K562 (cell line): ENCODE measurements at regions not wholly inside any gene's neighbourhood (a gene's known extent, or its start where the extent isn't known, plus 50 kb on each side); places are given as distances from the start of the nearest gene placed in this dataset.

Experiments used
- ATAC-seq: fragments of 200-7000 bp; cut with Tn5 transposase; 3 replicates; pipeline ENCODE4 v1.9.1; 2020; ENCODE audit warnings: moderate library complexity
- BruUV-seq: library from RNA; stranded (reverse); fragments of 400-500 nt; replicated peaks from 2 replicates; lab custom pipeline; 2021; lab: Mats Ljungman, UMichigan
- CTCF ChIA-PET: fragments of 300-600 bp; formaldehyde crosslinking; extraction: SDS; loops from one replicate; lab custom pipeline; 2021; ENCODE audit warnings: low intra/inter-chr PET ratio; lab: Yijun Ruan, JAX
- POLR2A ChIA-PET: fragments of 300-600, 350-650 bp; sonication (Branson Sonifier 250); formaldehyde crosslinking; extraction: SDS; loops from one replicate; lab custom pipeline; 2021; ENCODE audit warnings: antibody characterized with exemption, inconsistent platforms; lab: Yijun Ruan, JAX
- DNase-seq, 4 experiments: peaks; one replicate each; pipeline versions ENCODE4 v3.0.0 to v3.0.0-alpha.2; 2011 to 2018; ENCODE audit warnings: low spot score in 3 of 4, mixed read lengths in 3 of 4; ENCODE audit errors: extremely low read depth in 1 of 4
- FAIRE-seq: peaks from 2 replicates; lab custom pipeline; 2011; peaks lifted over from hg19 to GRCh38; lab: Jason Lieb, UNC
- H2AFZ ChIP-seq: 2 replicates; pipeline ENCODE4 v1.6.0; 2011; ENCODE audit warnings: low read depth, low read length, control low read depth, inconsistent platforms
- H3K27ac ChIP-seq: fragments of 200-600 bp; 3 replicates; pipeline ENCODE4 v1.8.0; 2011; ENCODE audit warnings: low read depth, mild to moderate bottlenecking, control low read depth, inconsistent platforms, low read length, moderate library complexity, mixed read lengths; ENCODE audit errors: extremely low read depth
- H3K27me3 ChIP-seq, 2 experiments: fragments of 300-600 bp in 1 of 2; 2 replicates in 1 of 2; 3 replicates in 1 of 2; pipeline versions ENCODE4 v1.6.0 to v1.8.0; 2011; ENCODE audit warnings: inconsistent platforms in 2 of 2, low read length in 2 of 2, mild to moderate bottlenecking in 1 of 2, mixed read lengths in 1 of 2, moderate library complexity in 1 of 2; ENCODE audit not compliant: control insufficient read depth in 2 of 2, insufficient read depth in 2 of 2
- H3K36me3 ChIP-seq: fragments of 300-600 bp; 3 replicates; pipeline ENCODE4 v1.8.0; 2011; ENCODE audit warnings: mild to moderate bottlenecking, low read length, inconsistent platforms; ENCODE audit not compliant: control insufficient read depth, insufficient read depth
- H3K4me1 ChIP-seq, 2 experiments: fragments of 200-600 bp in 1 of 2; replicated peaks in 1 of 2; 2 replicates in 1 of 2; 3 replicates in 1 of 2; pipeline versions ENCODE4 v1.5.1 to v1.8.0; 2011; ENCODE audit warnings: inconsistent platforms in 2 of 2, low read length in 2 of 2, mild to moderate bottlenecking in 1 of 2, mixed read lengths in 1 of 2, moderate library complexity in 1 of 2; ENCODE audit not compliant: control insufficient read depth in 2 of 2, insufficient read depth in 2 of 2
- H3K4me2 ChIP-seq: 2 replicates; pipeline ENCODE4 v1.6.1; 2011; ENCODE audit warnings: low read length, control low read depth, inconsistent platforms, mixed read lengths; ENCODE audit not compliant: insufficient read depth
- H3K4me3 ChIP-seq: fragments of 200-600 bp; sonication (generic), shearing (Covaris generic); 2 replicates; pipeline ENCODE4 v1.5.1; 2016; ENCODE audit warnings: control low read depth, inconsistent platforms
- H3K79me2 ChIP-seq: fragments of 200-600 bp; 3 replicates; pipeline ENCODE4 v1.8.0; 2011; ENCODE audit warnings: low read length, inconsistent platforms; ENCODE audit not compliant: control insufficient read depth, insufficient read depth
- H3K9ac ChIP-seq, 2 experiments: 2 replicates each; pipeline versions ENCODE4 v1.6.0 to v1.6.1; 2011; ENCODE audit warnings: low read depth in 2 of 2, low read length in 2 of 2, control low read depth in 1 of 2, inconsistent platforms in 1 of 2, mild to moderate bottlenecking in 1 of 2, mixed read lengths in 1 of 2; ENCODE audit not compliant: insufficient read depth in 1 of 2
- H3K9me1 ChIP-seq: one replicate; pipeline ENCODE4 v1.6.0; 2011; ENCODE audit warnings: inconsistent platforms, mild to moderate bottlenecking, low read length, moderate library complexity; ENCODE audit not compliant: control insufficient read depth, insufficient read depth
- H3K9me3 ChIP-seq: replicated peaks from 2 replicates; pipeline ENCODE4 v1.5.1; 2011; ENCODE audit warnings: low read depth, low read length, inconsistent platforms; ENCODE audit not compliant: control insufficient read depth, insufficient read depth
- H4K20me1 ChIP-seq: replicated peaks from 2 replicates; pipeline ENCODE4 v1.6.1; 2011; ENCODE audit warnings: low read length, inconsistent platforms, mixed read lengths; ENCODE audit not compliant: control insufficient read depth, insufficient read depth
- CREB1 ChIP-seq, 2 experiments: sonication (generic) in 1 of 2; formaldehyde crosslinking in 1 of 2; IDR thresholded peaks; 2 replicates each; pipeline versions ENCODE4 v1.6.1 to v1.8.0; 2012 to 2022; ENCODE audit warnings: inconsistent platforms in 1 of 2, mild to moderate bottlenecking in 1 of 2, missing genetic modification reagents in 1 of 2, moderate library complexity in 1 of 2
- ETV5 ChIP-seq: sonication (generic); formaldehyde crosslinking; IDR thresholded peaks from 2 replicates; pipeline ENCODE4 v1.4.0; 2020; ENCODE audit warnings: low read depth, mild to moderate bottlenecking, missing genetic modification reagents
- FOXO4 ChIP-seq: fragments of 450-650 bp; formaldehyde crosslinking; IDR thresholded peaks from 2 replicates; pipeline ENCODE4 v1.4.0; 2020; ENCODE audit warnings: mild to moderate bottlenecking, moderate library complexity
- HOMEZ ChIP-seq: fragments of 250-450 bp; sonication (Bioruptor Pico); IDR thresholded peaks from 2 replicates; pipeline ENCODE4 v1.4.0; 2020; ENCODE audit warnings: mild to moderate bottlenecking, moderate library complexity
- KLF6 ChIP-seq: fragments of 250-450 bp; sonication (Bioruptor Pico); IDR thresholded peaks from 2 replicates; pipeline ENCODE4 v1.4.0; 2020; ENCODE audit warnings: mild to moderate bottlenecking, moderate library complexity, borderline replicate concordance
- MNT ChIP-seq, 2 experiments: fragments of 450-650 bp; conservative IDR thresholded peaks; 2 replicates each; pipeline ENCODE4 v1.6.1; 2017; ENCODE audit warnings: mild to moderate bottlenecking in 2 of 2, moderate library complexity in 2 of 2
- NFIC ChIP-seq: fragments of 450-650 bp; IDR thresholded peaks from 2 replicates; pipeline ENCODE4 v1.6.1; 2017; ENCODE audit warnings: mild to moderate bottlenecking, inconsistent platforms
- PHF21A ChIP-seq: fragments of 450-650 bp; IDR thresholded peaks from 2 replicates; pipeline ENCODE4 v1.6.1; 2017; ENCODE audit warnings: low read depth, borderline replicate concordance
- PTRF ChIP-seq: fragments of 450-650 bp; IDR thresholded peaks from 2 replicates; pipeline ENCODE4 v1.6.1; 2016; ENCODE audit warnings: mild to moderate bottlenecking, missing genetic modification characterization, missing compliant biosample characterization
- RBM14 ChIP-seq: fragments of 200-400 bp; formaldehyde crosslinking; IDR thresholded peaks from 2 replicates; pipeline ENCODE4 v1.6.1; 2018; ENCODE audit warnings: low read depth, mild to moderate bottlenecking, low read length, moderate library complexity, borderline replicate concordance; ENCODE audit not compliant: insufficient read depth
- SRF ChIP-seq, 2 experiments: fragments of 250-450, 450-650 bp in 1 of 2; sonication (Bioruptor Pico) in 1 of 2; sonication (generic) in 1 of 2; formaldehyde crosslinking; IDR thresholded peaks; 2 replicates each; pipeline versions ENCODE4 v1.5.0 to v1.5.1; 2020 to 2022; ENCODE audit warnings: mild to moderate bottlenecking in 1 of 2, missing genetic modification reagents in 1 of 2
- ZBTB11 ChIP-seq, 3 experiments: fragments of 200-800 bp in 1 of 3; fragments of 250-450 bp in 1 of 3; fragments of 450-650 bp in 1 of 3; sonication (Bioruptor Pico) in 1 of 3; sonication (Bioruptor generic) in 1 of 3; formaldehyde crosslinking in 1 of 3; IDR thresholded peaks; 2 replicates each; pipeline versions ENCODE4 v1.6.1 to v1.8.0; 2016 to 2022; ENCODE audit warnings: mild to moderate bottlenecking in 2 of 3, missing genetic modification characterization in 2 of 3, missing compliant biosample characterization in 1 of 3, moderate library complexity in 1 of 3
- ZNF184 ChIP-seq: sonication (generic); formaldehyde crosslinking; IDR thresholded peaks from 2 replicates; pipeline ENCODE4 v1.5.0; 2020; ENCODE audit warnings: missing genetic modification reagents
- WGBS: fragments of 100-300 bp; shearing (Covaris generic); methylation state at CpG from one replicate; pipeline ENCODE4 v1.1.6; 2016; ENCODE audit warnings: low coverage, mixed read lengths; ENCODE audit not compliant: insufficient coverage; ENCODE audit errors: missing lambda C conversion rate; 5-methylcytosine and 5-hydroxymethylcytosine counted together
- in situ Hi-C: fragments of 300-500 bp; cut with MboI; formaldehyde crosslinking; loops from 4 replicates; pipeline ENCODE4 v1.15.0; 2018; ENCODE audit warnings: inconsistent platforms, mixed read lengths
- intact Hi-C: fragments of 100-400 bp; cut with micrococcal nuclease; formaldehyde crosslinking; loops from 2 replicates; pipeline ENCODE4 v1.14.2; 2022

- TF ChIP-seq MNT (conservative IDR thresholded peaks at IDR 0.05) (no peak), NFIC (no peak), SRF (CRISPR knock-in tag; IDR thresholded peaks at IDR 0.05) (no peak), RBM14 (no peak), FOXO4 (CRISPR knock-in tag) (no peak)
These were observed 184.5 kb upstream of the INHBA start (continued) for GRCh38 chr7:41887416-41887815.

- DNase-seq (no peak), FAIRE-seq (no peak), ATAC-seq (no peak)
- in situ Hi-C loops: no loop called here
- Histone ChIP-seq H4K20me1 (no peaks in the 10 kb centered on the region; the same call in 1 of the 2 replicates), H3K4me3 (no peak overlapping the region), H3K36me3 (no peaks in the 10 kb centered on the region), H3K79me2 (no peaks in the 10 kb centered on the region), H3K4me2 (no peak overlapping the region), H2AFZ (no peak overlapping the region), H3K4me1 (no peaks in the 10 kb centered on the region; a peak in 1 of 5 replicates), H3K27me3 (peaks cover 0 to 4% of the 10 kb centered on the region in 2 experiments; a peak in 1 of 5 replicates), H3K9ac (no peak overlapping the region), H3K9me1 (no peaks in the 10 kb centered on the region), H3K27ac (no peak overlapping the region), H3K9me3 (no peaks in the 10 kb centered on the region)
- WGBS: 0% methylated on average over 5 of the region's 5 CpGs
- ChIA-PET CTCF (no interaction called here), POLR2A (no interaction called here)
- BruUV-seq: no TSS peak
- intact Hi-C loops: no loop called here
- TF ChIP-seq KLF6 (CRISPR knock-in tag) (no peak), PHF21A (no peak), ZBTB11 (CRISPR knock-in tag; IDR thresholded peaks at IDR 0.05) (no peak), CREB1 (IDR thresholded peaks at IDR 0.05) (no peak), CREB1 (CRISPR knock-in tag; IDR thresholded peaks at IDR 0.05) (no peak), HOMEZ (CRISPR knock-in tag) (no peak), ETV5 (CRISPR knock-in tag) (no peak), ZNF184 (CRISPR knock-in tag) (no peak), PTRF (tag) (no peak)
These were observed 184.0 kb upstream of the INHBA start for GRCh38 chr7:41886901-41887311.
